ENCODE measurements at regions not wholly inside any gene's neighbourhood (a gene's known extent, or its start where the extent isn't known, plus 50 kb on each side); places are given as distances from the start of the nearest gene placed in this dataset.

- Histone ChIP-seq H3K4me3 (ENCODE audit: low read length) (no peak overlapping the region), H3K4me1 (ENCODE audit: control insufficient read depth, insufficient read depth, low read length) (no peaks in the 10 kb centered on the region), H3K9me3 (ENCODE audit: control insufficient read depth, insufficient read depth, low read length) (no peaks in the 10 kb centered on the region), H3K27ac (ENCODE audit: low read length) (no peak overlapping the region), H3K27me3 (ENCODE audit: control insufficient read depth, insufficient read depth, low read length) (no peaks in the 10 kb centered on the region), H3K36me3 (ENCODE audit: control insufficient read depth, insufficient read depth, low read length) (no peaks in the 10 kb centered on the region)
- WGBS (ENCODE audit: insufficient coverage, insufficient read length): no CpG with 5 or more reads among the region's 7 CpGs
- no peak for DNase-seq (ENCODE audit: low read depth, low spot score)
Observed at GRCh38 chr10:4003348-4003973, 218.5 kb upstream of the KLF6 start.

DNA sequence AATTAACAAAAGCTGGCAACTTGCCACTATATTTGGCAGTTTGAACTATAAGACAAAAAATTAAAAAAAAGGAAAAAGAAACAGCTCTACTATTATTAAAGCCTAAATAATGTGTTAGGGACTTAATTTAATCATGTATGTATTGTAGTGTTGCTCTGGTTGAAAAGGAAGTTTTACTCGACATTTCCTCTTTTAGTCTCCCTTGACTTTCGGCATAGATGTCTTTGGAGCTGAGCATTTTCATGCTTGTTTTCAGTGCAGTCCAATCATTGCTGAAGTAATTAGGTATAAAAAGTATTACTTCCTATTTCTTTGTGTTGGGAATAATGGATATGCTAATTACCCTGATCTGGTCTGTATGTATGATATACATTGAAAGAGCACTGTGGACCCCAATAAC, 216.8 kb upstream of the KLF6 start:
- WGBS (ENCODE audit: insufficient coverage, insufficient read length): no CpG with 5 or more reads among the region's 2 CpGs
- Histone ChIP-seq H3K27me3 (ENCODE audit: control insufficient read depth, insufficient read depth, low read length) (no peaks in the 10 kb centered on the region), H3K36me3 (ENCODE audit: control insufficient read depth, insufficient read depth, low read length) (no peaks in the 10 kb centered on the region), H3K4me3 (ENCODE audit: low read length) (no peak overlapping the region), H3K4me1 (ENCODE audit: control insufficient read depth, insufficient read depth, low read length) (no peaks in the 10 kb centered on the region), H3K9me3 (ENCODE audit: control insufficient read depth, insufficient read depth, low read length) (no peaks in the 10 kb centered on the region), H3K27ac (ENCODE audit: low read length) (no peak overlapping the region)
- no peak for DNase-seq (ENCODE audit: low read depth, low spot score)

- no peaks in the 10 kb centered on the region for H3K36me3 ChIP-seq (ENCODE audit: control insufficient read depth, insufficient read depth, low read length)
- no CpG with 5 or more reads among the region's 2 CpGs for WGBS (ENCODE audit: insufficient coverage, insufficient read length)
- H3K4me3 ChIP-seq (ENCODE audit: low read length): no peak overlapping the region
- no peaks in the 10 kb centered on the region for H3K4me1 ChIP-seq (ENCODE audit: control insufficient read depth, insufficient read depth, low read length)
- H3K9me3 ChIP-seq (ENCODE audit: control insufficient read depth, insufficient read depth, low read length): no peaks in the 10 kb centered on the region
- no peaks in the 10 kb centered on the region for H3K27me3 ChIP-seq (ENCODE audit: control insufficient read depth, insufficient read depth, low read length)
- no peak overlapping the region for H3K27ac ChIP-seq (ENCODE audit: low read length)
- DNase-seq (ENCODE audit: low read depth, low spot score): no peak
Observed at GRCh38 chr10:3999642-4000041, 214.6 kb upstream of the KLF6 start.

DNA sequence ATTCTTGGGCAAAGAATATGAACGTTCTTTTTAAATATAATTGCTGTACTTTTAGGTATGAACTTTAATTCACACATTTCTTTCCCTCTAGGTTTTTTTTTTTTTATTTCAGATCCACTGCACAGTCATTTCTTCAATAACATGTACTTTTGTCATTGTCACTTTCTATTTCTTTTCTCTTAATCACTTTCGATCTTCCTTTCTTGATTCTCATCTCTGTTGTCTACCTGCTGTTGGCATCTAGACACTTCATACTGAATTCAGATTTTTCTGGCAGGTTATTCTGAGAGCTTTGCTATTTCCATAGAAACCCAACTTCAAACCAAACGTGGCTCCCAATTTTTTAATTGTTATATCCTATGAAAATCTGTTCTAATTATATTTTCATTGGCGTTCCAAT, 211.7 kb upstream of the KLF6 start:
- Histone ChIP-seq H3K36me3 (ENCODE audit: control insufficient read depth, insufficient read depth, low read length) (no peaks in the 10 kb centered on the region), H3K27me3 (ENCODE audit: control insufficient read depth, insufficient read depth, low read length) (no peaks in the 10 kb centered on the region), H3K4me3 (ENCODE audit: low read length) (no peak overlapping the region), H3K9me3 (ENCODE audit: control insufficient read depth, insufficient read depth, low read length) (no peaks in the 10 kb centered on the region), H3K27ac (ENCODE audit: low read length) (no peak overlapping the region), H3K4me1 (ENCODE audit: control insufficient read depth, insufficient read depth, low read length) (no peaks in the 10 kb centered on the region)
- WGBS (ENCODE audit: insufficient coverage, insufficient read length): 100% methylated on average over 1 of the region's 4 CpGs
- DNase-seq (ENCODE audit: low read depth, low spot score): no peak

DNA sequence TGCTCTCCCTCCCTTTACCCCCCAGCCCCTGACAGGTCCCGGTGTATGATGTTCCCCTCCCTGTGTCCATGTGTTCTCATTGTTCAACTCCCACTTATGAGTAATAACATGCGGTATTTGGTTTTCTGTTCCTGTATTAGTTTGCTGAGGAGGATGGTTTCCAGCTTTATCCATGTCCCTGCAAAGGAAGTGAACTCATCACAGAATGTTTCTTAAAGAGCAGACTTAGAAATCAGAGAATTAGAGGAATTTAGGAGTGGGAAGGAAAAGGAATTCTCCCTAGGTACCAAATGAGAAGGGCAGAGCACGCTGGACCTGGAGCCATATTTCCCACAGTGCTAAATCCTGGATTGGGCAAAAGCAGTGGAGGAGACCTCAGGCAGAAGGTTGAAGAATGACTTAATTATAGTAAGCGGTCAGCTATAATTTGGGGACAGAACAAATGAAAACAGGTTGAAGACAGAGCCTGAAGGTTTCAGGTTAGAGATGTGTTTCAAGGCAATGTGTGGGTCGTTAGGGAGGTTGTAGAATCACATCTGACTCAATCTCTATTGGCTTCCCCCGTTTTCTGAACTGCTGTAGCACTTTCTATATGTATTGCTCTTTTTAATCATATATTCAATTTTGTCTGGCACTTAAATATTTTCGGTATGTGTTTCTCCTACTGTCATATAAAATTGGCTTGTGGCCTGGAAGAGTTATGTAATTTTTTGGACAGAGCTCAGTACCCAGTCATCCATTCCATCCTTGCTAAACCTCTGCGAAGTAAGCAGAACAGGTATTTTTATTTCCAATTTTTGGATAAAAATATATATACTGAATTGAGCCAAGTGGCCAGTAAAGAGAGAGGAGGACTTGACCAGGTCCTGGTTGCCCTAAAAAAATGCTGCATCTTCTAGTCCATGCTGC, 210.5 kb upstream of the KLF6 start:
- Histone ChIP-seq H3K9me3 (ENCODE audit: control insufficient read depth, insufficient read depth, low read length) (no peaks in the 10 kb centered on the region), H3K4me1 (ENCODE audit: control insufficient read depth, insufficient read depth, low read length) (no peaks in the 10 kb centered on the region), H3K27me3 (ENCODE audit: control insufficient read depth, insufficient read depth, low read length) (no peaks in the 10 kb centered on the region), H3K36me3 (ENCODE audit: control insufficient read depth, insufficient read depth, low read length) (no peaks in the 10 kb centered on the region), H3K27ac (ENCODE audit: low read length) (no peak overlapping the region), H3K4me3 (ENCODE audit: low read length) (no peak overlapping the region)
- no peak for DNase-seq (ENCODE audit: low read depth, low spot score)
- no CpG with 5 or more reads among the region's 8 CpGs for WGBS (ENCODE audit: insufficient coverage, insufficient read length)

GRCh38 chr10:3992382-3993178, 207.6 kb upstream of the KLF6 start:
- Histone ChIP-seq H3K4me3 (ENCODE audit: low read length) (no peak overlapping the region), H3K36me3 (ENCODE audit: control insufficient read depth, insufficient read depth, low read length) (no peaks in the 10 kb centered on the region), H3K27me3 (ENCODE audit: control insufficient read depth, insufficient read depth, low read length) (no peaks in the 10 kb centered on the region), H3K9me3 (ENCODE audit: control insufficient read depth, insufficient read depth, low read length) (no peaks in the 10 kb centered on the region), H3K4me1 (ENCODE audit: control insufficient read depth, insufficient read depth, low read length) (no peaks in the 10 kb centered on the region), H3K27ac (ENCODE audit: low read length) (no peak overlapping the region)
- DNase-seq (ENCODE audit: low read depth, low spot score): no peak
- WGBS (ENCODE audit: insufficient coverage, insufficient read length): 100% methylated on average over 1 of the region's 16 CpGs

GRCh38 chr10:3990307-3990706, 205.3 kb upstream of the KLF6 start:
- Histone ChIP-seq H3K36me3 (ENCODE audit: control insufficient read depth, insufficient read depth, low read length) (no peaks in the 10 kb centered on the region), H3K4me3 (ENCODE audit: low read length) (no peak overlapping the region), H3K9me3 (ENCODE audit: control insufficient read depth, insufficient read depth, low read length) (no peaks in the 10 kb centered on the region), H3K27me3 (ENCODE audit: control insufficient read depth, insufficient read depth, low read length) (no peaks in the 10 kb centered on the region), H3K27ac (ENCODE audit: low read length) (no peak overlapping the region), H3K4me1 (ENCODE audit: control insufficient read depth, insufficient read depth, low read length) (no peaks in the 10 kb centered on the region)
- no peak for DNase-seq (ENCODE audit: low read depth, low spot score)
- WGBS (ENCODE audit: insufficient coverage, insufficient read length): no CpG with 5 or more reads among the region's 5 CpGs

GRCh38 chr10:3987143-3987974, 202.3 kb upstream of the KLF6 start:
- WGBS (ENCODE audit: insufficient coverage, insufficient read length): no CpG with 5 or more reads among the region's 9 CpGs
- Histone ChIP-seq H3K4me3 (ENCODE audit: low read length) (no peak overlapping the region), H3K9me3 (ENCODE audit: control insufficient read depth, insufficient read depth, low read length) (no peaks in the 10 kb centered on the region), H3K36me3 (ENCODE audit: control insufficient read depth, insufficient read depth, low read length) (no peaks in the 10 kb centered on the region), H3K27ac (ENCODE audit: low read length) (no peak overlapping the region), H3K4me1 (ENCODE audit: control insufficient read depth, insufficient read depth, low read length) (no peaks in the 10 kb centered on the region), H3K27me3 (ENCODE audit: control insufficient read depth, insufficient read depth, low read length) (no peaks in the 10 kb centered on the region)
- no peak for DNase-seq (ENCODE audit: low read depth, low spot score)

DNA sequence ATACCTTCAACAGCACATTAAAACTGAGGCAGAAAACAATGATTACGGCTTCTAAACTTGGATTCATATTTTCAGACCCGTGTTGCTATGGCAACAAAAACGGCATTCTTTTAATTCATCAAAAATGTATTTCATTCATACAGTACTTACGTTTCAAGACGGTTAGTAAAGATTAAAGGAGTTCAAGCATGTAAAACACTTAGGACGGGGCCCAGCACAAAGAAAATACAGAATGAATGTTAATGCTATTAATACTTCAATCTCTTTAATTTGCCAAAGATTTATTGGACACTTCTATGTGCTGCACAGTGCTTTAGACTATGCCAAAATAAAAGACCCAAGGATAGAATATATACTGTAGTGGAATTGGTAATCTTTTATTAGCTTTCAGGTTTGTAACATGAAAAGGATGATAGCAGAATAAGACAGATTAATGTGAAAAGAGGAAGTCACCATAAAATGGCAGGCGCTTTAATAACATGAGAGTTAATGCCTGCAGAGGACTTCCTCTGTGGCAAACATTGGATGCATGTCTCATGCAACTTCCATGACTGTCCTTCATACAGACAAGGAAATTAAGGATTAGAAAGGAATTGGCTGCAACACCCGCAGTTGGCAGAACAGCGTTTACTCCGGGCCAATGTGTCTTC, 201.6 kb upstream of the KLF6 start:
- no peak for DNase-seq (ENCODE audit: low read depth, low spot score)
- H3K27me3 ChIP-seq (ENCODE audit: control insufficient read depth, insufficient read depth, low read length): no peaks in the 10 kb centered on the region
- no peaks in the 10 kb centered on the region for H3K9me3 ChIP-seq (ENCODE audit: control insufficient read depth, insufficient read depth, low read length)
- H3K27ac ChIP-seq (ENCODE audit: low read length): no peak overlapping the region
- H3K4me3 ChIP-seq (ENCODE audit: low read length): no peak overlapping the region
- H3K4me1 ChIP-seq (ENCODE audit: control insufficient read depth, insufficient read depth, low read length): no peaks in the 10 kb centered on the region
- no CpG with 5 or more reads among the region's 10 CpGs for WGBS (ENCODE audit: insufficient coverage, insufficient read length)
- H3K36me3 ChIP-seq (ENCODE audit: control insufficient read depth, insufficient read depth, low read length): no peaks in the 10 kb centered on the region
